Prostate gland (tissue), 2 donors: ENCODE measurements at regions not wholly inside any gene's neighbourhood (a gene's known extent, or its start where the extent isn't known, plus 50 kb on each side); places are given as distances from the start of the nearest gene placed in this dataset.

ENCODE experiments used
- CTCF ChIP-seq, 4 experiments: fragments of 200-600 bp in 2 of 4; fragments of 450-650 bp in 2 of 4; sonication (generic) in 2 of 4; IDR thresholded peaks; 1 replicate in 3 of 4; 2 replicates in 1 of 4; pipeline ENCODE4 v1.5.1; 2016 to 2019; ENCODE audit warnings: antibody characterized with exemption in 4 of 4, mild to moderate bottlenecking in 2 of 4, moderate library complexity in 2 of 4
- POLR2AphosphoS5 ChIP-seq: sonication (generic); formaldehyde crosslinking; IDR thresholded peaks from one replicate; pipeline ENCODE4 v1.6.1; 2017; ENCODE audit warnings: antibody characterized with exemption

- TF ChIP-seq POLR2AphosphoS5 (no peak), CTCF (IDR thresholded peaks at IDR 0.05) (no peak)
Measured at GRCh38 chr14:76929927-76930326, 98.6 kb downstream of the IRF2BPL start.
